NCI-H510A (cell line): ENCODE measurements at regions not wholly inside any gene's neighbourhood (a gene's known extent, or its start where the extent isn't known, plus 50 kb on each side); places are given as distances from the start of the nearest gene placed in this dataset.

ENCODE experiments used
- DNase-seq: peaks from one replicate; lab custom pipeline; 2025; lab: John Stamatoyannopoulos, UW

- DNase-seq: no peak
These were observed 57.7 kb upstream of the RPS23 start for GRCh38 chr5:82335806-82336205.

- DNase-seq: no peak
These were observed 56.7 kb upstream of the RPS23 start for GRCh38 chr5:82334856-82335255.

- DNase-seq: no peak
These were observed 56.0 kb upstream of the RPS23 start for GRCh38 chr5:82334085-82334692.

- DNase-seq: no peak
These were observed 54.9 kb upstream of the RPS23 start for GRCh38 chr5:82332886-82333615.

- DNase-seq: no peak
These were observed 54.1 kb upstream of the RPS23 start for GRCh38 chr5:82332064-82332855.

GRCh38 chr5:82331557-82331956 is 53.4 kb upstream of the RPS23 start:
- DNase-seq: no peak

GRCh38 chr5:82330530-82331270 is 52.5 kb upstream of the RPS23 start:
- DNase-seq: no peak

GRCh38 chr5:82329393-82329792 is 51.2 kb upstream of the RPS23 start:
- no peak for DNase-seq
